Endothelial cell of umbilical vein (primary cell): ENCODE measurements at regions not wholly inside any gene's neighbourhood (a gene's known extent, or its start where the extent isn't known, plus 50 kb on each side); places are given as distances from the start of the nearest gene placed in this dataset.

Source experiments
- BruUV-seq: library from RNA; stranded (reverse); fragments of 400-500 nt; replicated peaks from 2 replicates; lab custom pipeline; 2021; lab: Mats Ljungman, UMichigan
- CTCF ChIA-PET: fragments of 300-600, 350-600 bp; sonication (Branson Sonifier 250); formaldehyde crosslinking; loops from one replicate; lab custom pipeline; 2021; ENCODE audit warnings: antibody characterized with exemption, inconsistent platforms; lab: Charles Lee
- POLR2A ChIA-PET: fragments of 300-600, 350-600 bp; sonication (Branson Sonifier 250); formaldehyde crosslinking; loops from one replicate; lab custom pipeline; 2021; ENCODE audit warnings: antibody characterized with exemption, inconsistent platforms; lab: Charles Lee
- DNase-seq: peaks from one replicate; pipeline ENCODE4 v3.0.0-alpha.2; 2011; ENCODE audit warnings: low read depth, low spot score
- FAIRE-seq: peaks from 2 replicates; lab custom pipeline; 2011; peaks lifted over from hg19 to GRCh38; lab: Jason Lieb, UNC
- H2AFZ ChIP-seq: 2 replicates; pipeline ENCODE4 v1.6.0; 2012; ENCODE audit warnings: low read depth, low read length, control low read depth, inconsistent platforms
- H3K27ac ChIP-seq: 2 replicates; pipeline ENCODE4 v1.5.1; 2011; ENCODE audit warnings: low read depth, mild to moderate bottlenecking, control low read depth, low read length, moderate library complexity; ENCODE audit not compliant: insufficient read depth
- H3K27me3 ChIP-seq, 2 experiments: 2 replicates each; pipeline versions ENCODE4 v1.6.0 to v1.6.1; 2011; ENCODE audit warnings: low read length in 2 of 2, mixed read lengths in 1 of 2; ENCODE audit not compliant: control insufficient read depth in 2 of 2, insufficient read depth in 2 of 2
- H3K36me3 ChIP-seq, 2 experiments: 2 replicates in 1 of 2; 3 replicates in 1 of 2; pipeline ENCODE4 v1.5.1; 2011; ENCODE audit warnings: low read length in 2 of 2, mild to moderate bottlenecking in 1 of 2, moderate library complexity in 1 of 2; ENCODE audit not compliant: control insufficient read depth in 2 of 2, insufficient read depth in 2 of 2; ENCODE audit errors: extremely low read depth in 1 of 2
- H3K4me1 ChIP-seq: 3 replicates; pipeline ENCODE4 v1.5.1; 2011; ENCODE audit warnings: mild to moderate bottlenecking, low read length; ENCODE audit not compliant: control insufficient read depth, insufficient read depth; ENCODE audit errors: extremely low read depth
- H3K4me2 ChIP-seq: 2 replicates; pipeline ENCODE4 v1.6.1; 2011; ENCODE audit warnings: low read length, control low read depth, mixed read lengths; ENCODE audit not compliant: insufficient read depth
- H3K4me3 ChIP-seq, 3 experiments: fragments of 200-600 bp in 1 of 3; sonication (generic), shearing (Covaris generic) in 1 of 3; replicated peaks in 1 of 3; 2 replicates each; pipeline ENCODE4 v1.5.1; 2011 to 2016; ENCODE audit warnings: control low read depth in 3 of 3, low read length in 3 of 3, mild to moderate bottlenecking in 2 of 3, inconsistent platforms in 1 of 3, low read depth in 1 of 3, moderate library complexity in 1 of 3; ENCODE audit not compliant: insufficient read depth in 1 of 3
- H3K79me2 ChIP-seq: 2 replicates; pipeline ENCODE4 v1.6.0; 2012; ENCODE audit warnings: low read length, inconsistent platforms; ENCODE audit not compliant: control insufficient read depth, insufficient read depth
- H3K9ac ChIP-seq: replicated peaks from 2 replicates; pipeline ENCODE3; 2011; ENCODE audit warnings: low read length, control low read depth; ENCODE audit not compliant: insufficient read depth; ENCODE audit errors: extremely low read depth
- H3K9me1 ChIP-seq: replicated peaks from 3 replicates; pipeline ENCODE4 v1.6.0; 2011; ENCODE audit warnings: mild to moderate bottlenecking, low read length; ENCODE audit not compliant: control insufficient read depth, insufficient read depth; ENCODE audit errors: extremely low read depth
- H3K9me3 ChIP-seq: replicated peaks from 2 replicates; pipeline ENCODE4 v1.5.1; 2012; ENCODE audit warnings: low read length, inconsistent platforms; ENCODE audit not compliant: control insufficient read depth, insufficient read depth
- H4K20me1 ChIP-seq: replicated peaks from 2 replicates; pipeline ENCODE3; 2011; ENCODE audit warnings: mild to moderate bottlenecking, low read length; ENCODE audit not compliant: control insufficient read depth, insufficient read depth; ENCODE audit errors: extremely low read depth
- EZH2 ChIP-seq: IDR thresholded peaks from 2 replicates; pipeline ENCODE4 v1.6.1; 2012; ENCODE audit warnings: borderline replicate concordance, low read depth, mild to moderate bottlenecking, moderate library complexity, low read length, inconsistent platforms; ENCODE audit not compliant: severe bottlenecking
- FOS ChIP-seq: IDR thresholded peaks from 2 replicates; pipeline ENCODE4 v1.6.1; 2011; ENCODE audit warnings: mild to moderate bottlenecking, low read length, moderate library complexity, borderline replicate concordance; ENCODE audit not compliant: insufficient read depth
- GATA2 ChIP-seq: IDR thresholded peaks from 2 replicates; pipeline ENCODE4 v1.7.0; 2011; ENCODE audit warnings: low read depth, mild to moderate bottlenecking, moderate library complexity, mixed read lengths, low read length; ENCODE audit not compliant: insufficient read length, insufficient read depth
- JUN ChIP-seq: IDR thresholded peaks from 2 replicates; pipeline ENCODE4 v1.6.1; 2011; ENCODE audit warnings: borderline replicate concordance, low read depth; ENCODE audit not compliant: insufficient read length, insufficient read depth
- MYC ChIP-seq: IDR thresholded peaks from one replicate; pipeline ENCODE4 v1.6.1; 2011; ENCODE audit warnings: mild to moderate bottlenecking, low read depth, low read length
- POLR2A ChIP-seq: IDR thresholded peaks from 2 replicates; pipeline ENCODE4 v1.6.1; 2012; ENCODE audit warnings: low read depth, mild to moderate bottlenecking, control low read depth, low read length
- POLR2AphosphoS5 ChIP-seq: IDR thresholded peaks from 2 replicates; pipeline ENCODE4 v1.6.1; 2012; ENCODE audit warnings: low read depth, mild to moderate bottlenecking, control low read depth, low read length, moderate library complexity; ENCODE audit not compliant: insufficient read depth
- dilution Hi-C: fragments of 300-500 bp; cut with MboI; formaldehyde crosslinking; loops from one replicate; pipeline ENCODE4 v1.15.0; 2019; ENCODE audit warnings: low sequenced_read_pairs; ENCODE audit not compliant: extremely low pct_ligation_motif_present
- intact Hi-C: fragments of 100-400 bp; cut with micrococcal nuclease; formaldehyde crosslinking; loops from one replicate; pipeline ENCODE4 v1.10.0; 2022
- TF ChIP-seq, protein P1 (sequence below): IDR thresholded peaks from 2 replicates; pipeline ENCODE4 v1.6.1; 2011; ENCODE audit not compliant: insufficient read depth, insufficient read length
- TF ChIP-seq, protein P2 (sequence below), 2 donors: IDR thresholded peaks; 1 replicate in 1 of 2; 2 replicates in 1 of 2; pipeline ENCODE4 v1.5.1; 2011; ENCODE audit warnings: low read length in 2 of 2, mild to moderate bottlenecking in 2 of 2, moderate library complexity in 2 of 2, control low read depth in 1 of 2, inconsistent platforms in 1 of 2, low read depth in 1 of 2; ENCODE audit not compliant: insufficient read depth in 1 of 2; ENCODE audit errors: extremely low read depth in 1 of 2

DNA sequence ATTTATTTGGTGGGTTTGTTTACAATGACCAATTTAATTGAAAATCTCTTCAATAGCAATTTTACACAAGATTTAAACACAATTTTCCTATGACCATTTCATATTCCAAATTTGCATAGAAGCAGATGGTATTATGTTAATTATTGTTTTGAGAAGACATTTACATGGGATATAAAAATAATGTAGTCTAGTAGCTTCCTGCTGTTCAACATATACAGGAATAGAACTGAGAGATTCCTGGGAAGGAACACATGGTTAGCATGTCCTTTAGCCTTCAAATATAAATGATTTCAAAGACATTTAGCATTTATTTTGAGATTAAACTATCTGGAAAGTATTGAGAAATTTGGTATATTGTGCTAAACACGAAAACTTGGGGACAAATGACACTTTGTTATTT is 129.6 kb downstream of the KCNE4 start:
- BruUV-seq, result no TSS peak
- Histone ChIP-seq H3K36me3 (no peaks in the 10 kb centered on the region), H3K4me3 (no peak overlapping the region), H4K20me1 (no peaks in the 10 kb centered on the region), H3K9me1 (no peaks in the 10 kb centered on the region), H3K4me2 (no peak overlapping the region), H3K4me1 (no peaks in the 10 kb centered on the region), H3K9ac (no peak overlapping the region), H3K9me3 (no peaks in the 10 kb centered on the region), H3K27ac (no peak overlapping the region), H2AFZ (no peak overlapping the region), H3K79me2 (no peaks in the 10 kb centered on the region), H3K27me3 (no peaks in the 10 kb centered on the region)
- ChIA-PET CTCF (interaction anchor here (1.2 kb wide), 1 partner anchor 210 kb away, joined by 3 read pairs; no protein-coding TSS in a partner anchor), POLR2A (no interaction called here)
- FAIRE-seq (no peak), DNase-seq (no peak)
- TF ChIP-seq, protein P1, sequence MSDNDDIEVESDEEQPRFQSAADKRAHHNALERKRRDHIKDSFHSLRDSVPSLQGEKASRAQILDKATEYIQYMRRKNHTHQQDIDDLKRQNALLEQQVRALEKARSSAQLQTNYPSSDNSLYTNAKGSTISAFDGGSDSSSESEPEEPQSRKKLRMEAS, result no peak
- TF ChIP-seq MYC (no peak), GATA2 (no peak), EZH2 (no peak), POLR2AphosphoS5 (no peak), POLR2A (no peak), JUN (no peak), FOS (no peak)
- TF ChIP-seq, protein P2, sequence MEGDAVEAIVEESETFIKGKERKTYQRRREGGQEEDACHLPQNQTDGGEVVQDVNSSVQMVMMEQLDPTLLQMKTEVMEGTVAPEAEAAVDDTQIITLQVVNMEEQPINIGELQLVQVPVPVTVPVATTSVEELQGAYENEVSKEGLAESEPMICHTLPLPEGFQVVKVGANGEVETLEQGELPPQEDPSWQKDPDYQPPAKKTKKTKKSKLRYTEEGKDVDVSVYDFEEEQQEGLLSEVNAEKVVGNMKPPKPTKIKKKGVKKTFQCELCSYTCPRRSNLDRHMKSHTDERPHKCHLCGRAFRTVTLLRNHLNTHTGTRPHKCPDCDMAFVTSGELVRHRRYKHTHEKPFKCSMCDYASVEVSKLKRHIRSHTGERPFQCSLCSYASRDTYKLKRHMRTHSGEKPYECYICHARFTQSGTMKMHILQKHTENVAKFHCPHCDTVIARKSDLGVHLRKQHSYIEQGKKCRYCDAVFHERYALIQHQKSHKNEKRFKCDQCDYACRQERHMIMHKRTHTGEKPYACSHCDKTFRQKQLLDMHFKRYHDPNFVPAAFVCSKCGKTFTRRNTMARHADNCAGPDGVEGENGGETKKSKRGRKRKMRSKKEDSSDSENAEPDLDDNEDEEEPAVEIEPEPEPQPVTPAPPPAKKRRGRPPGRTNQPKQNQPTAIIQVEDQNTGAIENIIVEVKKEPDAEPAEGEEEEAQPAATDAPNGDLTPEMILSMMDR (IDR thresholded peaks at IDR 0.05; ENCODE audit: extremely low read depth in 1 of 2, insufficient read depth in 1 of 2, low read depth in 1 of 2, low read length in 2 of 2), result no peak
- dilution Hi-C loops, result no loop called here
- intact Hi-C loops, result no loop called here
